Right kidney (tissue), 1 donor: ENCODE measurements at regions not wholly inside any gene's neighbourhood (a gene's known extent, or its start where the extent isn't known, plus 50 kb on each side); places are given as distances from the start of the nearest gene placed in this dataset.
A peak's percentile ranks its signal among the peaks of the same experiment; 100 is the strongest.

Experiments used
- DNase-seq: peaks from one replicate; pipeline ENCODE4 v3.0.0-alpha.2; 2016

DNA sequence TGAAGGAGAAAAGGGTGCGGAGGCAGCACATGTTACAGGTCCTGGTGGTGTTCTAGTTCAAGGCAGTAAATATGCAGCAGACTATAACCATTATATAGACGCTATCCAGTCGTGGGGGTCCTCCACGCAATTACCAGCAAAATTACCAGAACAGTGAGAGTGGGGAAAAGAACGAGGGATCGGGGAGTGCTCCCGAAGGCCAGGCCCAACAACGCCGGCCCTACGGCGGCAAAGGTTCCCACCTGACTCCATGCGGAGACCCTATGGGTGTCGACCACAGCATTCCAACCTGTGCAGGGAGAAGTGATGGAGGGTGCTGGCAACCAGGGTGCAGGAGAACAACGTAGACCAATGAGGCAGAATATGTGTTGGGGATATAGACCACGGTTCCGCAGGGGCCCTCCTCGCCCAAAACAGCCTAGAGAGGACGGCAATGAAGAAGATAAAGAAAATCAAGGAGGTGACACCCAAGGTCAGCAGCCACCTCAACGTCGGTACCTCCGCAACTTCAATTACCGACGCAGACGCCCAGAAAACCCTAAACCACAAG, 89.0 kb upstream of the TPM1 start:
- no peak for DNase-seq

- DNase-seq, result no peak
Observed at GRCh38 chr15:62957130-62957529, 85.4 kb upstream of the TPM1 start.

DNA sequence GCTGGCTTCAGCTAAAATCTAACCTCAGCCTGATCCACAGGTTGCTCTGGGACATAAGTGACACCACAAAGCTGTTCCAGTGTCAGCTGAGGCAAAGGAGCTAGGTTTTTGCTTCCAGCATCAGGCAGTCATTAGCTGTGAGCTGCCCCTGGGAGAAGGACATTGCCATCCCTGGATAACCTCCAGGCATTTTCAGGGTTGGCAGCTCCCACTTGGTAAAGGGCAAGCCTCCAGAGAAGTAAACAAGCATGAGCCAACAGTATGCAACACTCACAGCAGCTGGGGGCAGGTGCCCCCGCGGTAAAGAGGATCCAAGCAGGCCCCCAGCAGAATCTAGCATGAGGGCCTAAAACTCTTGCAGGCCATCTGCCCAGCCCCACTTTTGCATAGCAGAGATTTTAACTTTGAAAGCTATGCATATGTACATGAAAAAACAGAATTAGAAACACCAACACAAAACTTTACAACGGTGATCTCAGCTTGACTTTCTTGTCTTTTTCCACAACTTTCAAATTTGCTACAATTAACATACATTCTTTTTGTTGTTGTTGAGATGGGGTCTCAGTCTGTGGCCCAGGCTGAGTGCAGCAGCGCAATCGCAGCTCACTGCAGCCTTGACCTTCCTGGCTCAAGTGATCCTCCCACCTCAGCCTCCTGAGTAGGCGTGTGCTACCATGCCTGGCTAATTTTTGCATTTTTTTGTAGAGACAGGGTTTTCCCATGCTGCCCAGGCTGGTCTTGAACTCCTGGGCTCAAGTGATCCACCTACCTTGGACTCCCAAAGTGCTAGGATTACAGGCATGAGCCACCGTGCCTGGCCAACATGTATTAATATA, 83.8 kb upstream of the TPM1 start:
- peak; percentile 29 for DNase-seq

DNA sequence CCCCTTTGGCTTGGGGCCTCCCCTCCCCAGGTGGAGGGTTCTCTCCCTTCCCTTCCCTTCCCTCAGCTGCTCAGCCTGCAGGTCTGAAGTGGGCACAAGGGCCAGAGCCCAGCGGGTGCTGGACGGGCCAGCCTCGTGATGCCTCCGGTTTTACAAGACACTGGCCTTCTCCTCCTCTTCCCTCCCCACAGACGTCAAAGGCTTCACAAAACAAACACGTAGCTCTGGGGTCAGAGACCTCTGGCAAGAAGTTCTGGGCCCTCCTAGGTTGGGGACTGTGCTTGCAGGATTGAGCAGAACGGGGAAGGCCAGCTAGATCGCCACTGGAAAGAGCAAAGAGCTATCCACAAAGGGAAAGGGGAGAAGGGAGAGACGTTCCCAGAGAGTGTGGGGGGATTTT, 81.4 kb upstream of the TPM1 start:
- DNase-seq, result no peak

DNA sequence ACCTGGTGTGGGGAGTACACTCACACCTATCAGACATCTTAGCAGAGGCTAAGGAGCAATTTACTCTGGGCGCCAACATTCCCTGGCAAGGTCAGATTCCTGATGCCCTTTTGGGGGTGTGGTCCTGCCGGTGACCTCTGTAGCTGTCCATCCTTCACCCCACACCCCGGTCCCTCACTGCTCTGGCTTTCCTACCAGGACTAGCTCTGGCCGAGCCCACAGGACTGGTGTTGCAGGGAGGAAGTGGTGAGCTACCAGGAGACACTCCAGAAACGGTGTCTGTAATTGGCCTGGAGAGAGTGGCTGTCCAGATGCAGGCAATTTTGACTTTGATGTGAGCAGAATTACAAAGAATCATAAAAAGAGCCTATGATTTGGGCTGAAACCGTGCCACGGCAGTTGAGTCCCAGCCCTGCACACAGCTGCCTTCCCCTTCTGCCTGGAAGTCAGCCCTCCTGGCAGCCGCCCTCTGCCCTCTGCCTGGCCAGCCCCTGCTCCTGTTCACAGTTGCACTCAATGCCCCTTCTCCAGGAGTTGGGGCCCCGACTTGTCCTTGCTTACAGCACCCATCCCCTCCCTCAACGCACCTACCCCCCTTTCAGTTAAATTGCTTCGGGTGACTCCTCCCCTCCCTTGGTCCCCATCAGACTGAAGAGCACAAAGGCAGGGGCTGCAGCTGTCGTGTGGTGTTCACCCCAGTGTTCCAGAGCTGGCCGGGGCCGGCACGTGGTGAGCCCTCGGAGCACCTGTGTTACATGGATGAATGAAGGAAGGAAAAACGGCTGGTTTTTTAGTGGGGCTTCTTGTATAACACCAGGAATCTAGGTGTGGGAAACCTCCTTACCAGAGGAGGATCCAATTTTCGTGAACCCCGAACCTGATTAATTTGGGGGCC, 80.2 kb upstream of the TPM1 start:
- no peak for DNase-seq

DNA sequence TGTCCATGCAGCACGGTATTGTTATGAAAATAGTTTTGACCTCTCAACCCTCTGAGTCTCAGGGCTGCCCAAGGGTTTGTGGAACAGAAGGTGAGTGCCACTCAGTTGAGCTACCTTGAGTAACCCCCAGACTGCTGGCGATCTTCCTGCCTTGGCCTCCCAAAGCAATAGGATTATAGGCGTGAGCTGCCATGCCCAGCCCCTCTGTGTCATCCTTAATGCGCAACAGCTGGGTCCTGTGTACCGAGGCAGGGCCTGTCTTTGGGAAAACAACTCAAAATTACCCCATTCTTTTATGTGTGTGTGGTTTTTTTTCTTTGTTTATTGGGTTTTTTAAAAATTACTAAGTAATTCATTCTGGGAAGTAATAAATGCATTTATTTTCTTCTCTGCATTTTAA, 78.3 kb upstream of the TPM1 start:
- no peak for DNase-seq

DNA sequence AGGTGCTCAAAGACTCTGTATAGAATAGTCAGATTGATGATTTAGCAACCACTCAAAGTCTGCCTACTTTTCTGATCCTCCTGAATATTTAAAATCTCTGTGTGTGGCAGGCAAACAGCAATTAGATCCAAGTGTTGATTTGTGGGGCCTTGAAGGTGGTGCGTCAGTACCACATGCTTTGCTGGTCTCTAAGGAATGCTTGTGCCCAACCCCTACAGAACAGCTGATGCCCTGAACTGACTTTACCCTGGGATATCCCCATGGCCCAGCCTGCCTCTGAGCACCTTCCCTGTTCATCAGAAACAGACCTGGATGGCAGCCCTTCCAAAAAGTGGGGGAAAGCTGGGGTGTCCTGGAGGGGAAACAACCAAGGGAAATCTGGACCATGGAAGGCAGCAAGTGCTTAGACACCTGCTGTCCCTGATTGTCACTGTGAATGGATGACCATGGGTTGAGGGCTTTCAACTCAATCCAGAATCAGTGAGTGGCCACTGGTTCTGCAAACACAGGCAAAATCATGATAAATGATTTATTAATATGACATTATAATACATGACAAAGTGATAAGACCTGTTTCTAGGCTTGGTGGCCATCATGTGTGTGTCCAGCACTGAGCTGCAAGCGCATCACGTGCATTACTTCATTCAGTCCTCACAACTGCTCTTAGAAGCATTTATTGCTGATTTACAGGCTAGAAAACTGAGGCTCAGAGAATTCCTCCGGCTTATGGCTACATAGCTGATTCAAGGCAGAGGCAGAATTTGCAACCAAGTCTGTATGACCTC, 76.1 kb upstream of the TPM1 start:
- DNase-seq, result no peak

GRCh38 chr15:62968699-62969098, 73.8 kb upstream of the TPM1 start:
- DNase-seq, result no peak

GRCh38 chr15:62969442-62970089, 73.0 kb upstream of the TPM1 start:
- DNase-seq, result no peak

DNA sequence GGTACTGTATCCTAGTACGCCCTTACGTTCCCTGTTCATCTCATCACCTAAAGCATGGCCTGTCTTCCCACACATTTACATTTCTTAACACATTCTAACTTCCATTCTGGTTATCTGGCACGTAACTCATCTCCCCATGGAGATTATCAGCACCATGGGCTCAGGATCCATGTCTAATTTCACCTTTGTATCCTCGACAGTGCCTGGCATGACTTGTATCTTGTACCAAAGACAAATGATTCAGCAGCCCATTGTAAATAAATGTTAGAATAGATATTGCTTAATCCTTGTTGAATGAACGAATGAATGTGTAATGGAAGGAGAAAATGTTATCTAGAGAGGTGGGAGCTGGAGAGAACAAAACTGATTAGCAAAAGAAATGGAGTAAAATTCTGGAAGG, 69.7 kb upstream of the TPM1 start:
- no peak for DNase-seq

DNA sequence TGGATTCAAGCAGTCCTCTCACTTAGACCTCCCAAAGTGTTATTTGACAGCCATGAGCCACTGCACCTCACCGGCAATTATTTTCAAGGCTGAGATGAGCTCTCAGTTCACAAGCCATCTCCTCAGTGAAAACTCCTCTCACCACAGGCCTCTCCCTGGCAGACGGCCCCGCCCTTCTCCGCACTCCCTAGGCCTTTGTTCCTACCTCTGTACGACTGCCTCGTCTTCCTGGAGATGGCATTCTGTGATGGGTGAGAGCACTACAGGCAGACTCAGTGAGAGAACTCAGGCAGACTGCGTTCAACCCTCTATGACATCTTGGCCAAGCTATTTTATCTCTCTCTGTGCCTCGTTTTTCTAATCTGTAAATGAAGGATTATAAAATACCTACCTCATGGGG, 67.0 kb upstream of the TPM1 start:
- DNase-seq, result no peak

- DNase-seq, result no peak
Observed at GRCh38 chr15:62976301-62976881, 66.2 kb upstream of the TPM1 start.

GRCh38 chr15:62977952-62978811, 64.4 kb upstream of the TPM1 start:
- DNase-seq, result no peak

- no peak for DNase-seq
Observed at GRCh38 chr15:62979252-62979651, 63.3 kb upstream of the TPM1 start.

GRCh38 chr15:62981071-62981470, 61.5 kb upstream of the TPM1 start:
- DNase-seq, result no peak

GRCh38 chr15:62983956-62984355, 58.6 kb upstream of the TPM1 start:
- DNase-seq, result no peak

DNA sequence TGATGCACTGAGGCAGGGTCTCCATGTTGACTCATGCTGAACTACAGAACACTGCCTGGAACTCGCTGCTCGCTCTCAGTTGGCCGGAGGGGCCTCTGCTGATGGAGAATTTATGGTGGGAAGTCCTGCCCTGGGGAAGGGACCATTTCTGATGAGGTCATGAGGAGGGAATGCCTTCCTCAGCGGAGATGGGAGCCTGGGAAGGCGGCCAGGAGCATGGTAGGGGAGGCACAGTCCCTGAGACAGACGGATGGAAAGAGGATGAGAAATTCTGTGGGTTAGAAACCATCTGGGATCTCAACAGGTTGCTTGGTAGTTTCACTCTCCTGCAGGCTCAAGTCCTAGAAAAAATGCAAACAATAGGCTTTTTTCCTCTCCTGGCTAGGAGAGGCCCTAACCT, 56.8 kb upstream of the TPM1 start:
- no peak for DNase-seq

DNA sequence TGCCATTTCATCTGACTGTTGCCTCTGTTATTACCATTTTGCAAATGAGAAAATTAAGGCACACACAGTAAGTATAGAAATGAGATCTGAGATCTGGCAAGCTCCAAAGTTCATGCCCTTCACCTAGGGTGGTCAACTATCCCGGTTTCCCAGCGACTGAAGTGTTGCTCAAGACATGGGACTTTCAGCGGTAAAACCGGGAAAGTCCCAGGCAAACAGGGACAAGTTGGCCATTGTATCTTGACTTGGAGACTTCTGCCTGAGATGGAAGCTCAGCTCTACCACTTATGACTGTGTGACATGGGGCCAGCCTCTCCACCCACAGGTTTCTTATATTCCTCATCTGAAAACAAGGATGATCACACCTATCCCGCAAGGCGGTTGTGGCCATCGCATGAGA, 55.6 kb upstream of the TPM1 start:
- DNase-seq, result no peak

DNA sequence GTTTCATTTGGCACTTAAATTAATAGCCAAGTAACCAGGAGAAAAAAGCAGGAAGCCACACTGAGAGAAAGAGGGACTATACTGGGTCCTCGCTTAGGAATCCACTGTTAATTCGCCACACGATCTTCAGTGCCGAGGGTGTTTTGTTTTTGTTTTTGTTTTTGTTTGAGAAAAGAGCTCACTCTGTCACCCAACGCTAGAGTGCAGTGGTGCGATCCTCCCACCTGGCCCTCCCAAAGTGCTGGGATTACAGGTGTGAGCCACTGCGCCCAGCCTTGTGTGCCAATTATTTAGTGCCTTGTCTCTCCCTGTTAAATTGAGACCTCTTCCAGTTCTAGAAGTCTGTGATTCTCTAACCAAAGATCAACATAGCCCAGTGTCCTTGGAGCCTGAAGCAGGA, 53.8 kb upstream of the TPM1 start:
- DNase-seq, result no peak

DNA sequence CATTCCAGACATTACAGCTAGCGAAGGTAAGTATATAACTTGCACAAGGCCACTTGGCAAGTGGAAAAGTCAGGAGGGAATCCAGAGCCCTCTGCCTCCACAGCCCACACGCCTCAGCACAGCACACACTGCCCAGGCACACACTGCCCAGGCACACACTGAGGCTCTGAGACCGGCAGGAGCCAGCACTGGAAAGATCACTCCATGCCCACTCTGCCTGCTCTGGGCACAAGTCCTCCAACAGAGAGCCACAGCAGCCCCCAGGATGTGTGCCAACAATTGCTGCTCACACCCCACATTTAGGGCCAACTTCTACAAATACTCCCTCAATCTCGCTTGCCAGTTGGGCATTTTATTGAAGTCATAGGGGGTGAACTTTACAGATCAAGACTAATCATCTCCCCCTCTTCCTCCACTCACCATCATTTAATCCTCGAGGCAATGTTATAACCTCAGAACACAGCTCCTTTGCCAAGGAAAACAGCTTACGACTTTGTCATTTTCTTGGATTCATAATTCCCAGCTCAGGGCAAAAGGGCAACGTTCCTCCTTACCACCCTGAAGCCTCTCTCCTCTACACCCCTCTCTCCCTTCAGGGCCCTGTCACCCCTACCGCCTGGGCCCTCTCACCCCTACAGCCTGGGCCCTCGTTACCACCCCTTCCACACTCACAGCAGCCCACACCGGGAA, 53.0 kb upstream of the TPM1 start:
- no peak for DNase-seq
